Esophagus squamous epithelium (tissue), 5 donors: ENCODE measurements at regions not wholly inside any gene's neighbourhood (a gene's known extent, or its start where the extent isn't known, plus 50 kb on each side); places are given as distances from the start of the nearest gene placed in this dataset.
"Not testable (repeated sequence)": the region's sequence is repeated elsewhere in the genome, so short reads cannot be mapped to it uniquely, and the experiment has no call there.

Experiments used
- DNase-seq: peaks from one replicate; lab custom pipeline; 2025; lab: John Stamatoyannopoulos, UW
- H3K27ac ChIP-seq, 4 donors: fragments of 200-600 bp; sonication (generic); one replicate each; pipeline ENCODE4 v1.5.1; 2016 to 2019; ENCODE audit warnings: mild to moderate bottlenecking in 1 of 4
- H3K27me3 ChIP-seq, 4 donors: fragments of 200-600 bp; sonication (generic); 1 replicate in 3 of 4; 2 replicates in 1 of 4; pipeline versions ENCODE4 v1.5.1 to v1.6.0; 2017 to 2021; ENCODE audit warnings: antibody characterized with exemption in 1 of 4
- H3K36me3 ChIP-seq, 3 donors: fragments of 200-600 bp; sonication (generic); one replicate each; pipeline ENCODE4 v1.5.1; 2016 to 2019
- H3K4me1 ChIP-seq, 3 donors: fragments of 200-600 bp; sonication (generic); one replicate each; pipeline ENCODE4 v1.5.1; 2017 to 2019
- H3K4me3 ChIP-seq, 4 donors: fragments of 200-600 bp; sonication (generic); 1 replicate in 3 of 4; 2 replicates in 1 of 4; pipeline ENCODE4 v1.5.1; 2016 to 2019; ENCODE audit warnings: mild to moderate bottlenecking in 2 of 4, moderate library complexity in 1 of 4
- H3K9me3 ChIP-seq, 3 donors: fragments of 200-600 bp; sonication (generic); one replicate each; pipeline ENCODE4 v1.5.1; 2016 to 2019
- CTCF ChIP-seq, 6 experiments: fragments of 450-650 bp in 4 of 6; fragments of 200-600 bp in 2 of 6; sonication (generic) in 2 of 6; IDR thresholded peaks; one replicate each; pipeline ENCODE4 v1.5.1; 2016 to 2019; ENCODE audit warnings: antibody characterized with exemption in 6 of 6, mild to moderate bottlenecking in 4 of 6, moderate library complexity in 4 of 6
- POLR2A ChIP-seq, 4 donors: fragments of 450-650 bp; IDR thresholded peaks; one replicate each; pipeline ENCODE4 v1.6.1; 2017; ENCODE audit warnings: antibody characterized with exemption in 4 of 4, mild to moderate bottlenecking in 4 of 4, moderate library complexity in 3 of 4
- WGBS, 2 donors: methylation state at CpG; one replicate each; pipeline ENCODE4 v1.1.5; 2018; 5-methylcytosine and 5-hydroxymethylcytosine counted together
- intact Hi-C: fragments of 100-400 bp; cut with DNase I; formaldehyde crosslinking; loops from one replicate; pipeline ENCODE4 v1.15.0; 2022
- donor health status: DM: yes; HTN: yes; CAD: no.

GRCh38 chr10:80964955-80965614, 427.4 kb downstream of the SH2D4B start:
- no peaks in the 10 kb centered on the region for H3K9me3 ChIP-seq
- WGBS, 2 donors = 47 to 64% methylated on average over 3 of the region's 3 CpGs
- H3K27me3 ChIP-seq = no peaks in the 10 kb centered on the region
- TF ChIP-seq POLR2A (IDR thresholded peaks at IDR 0.05) (no peak), CTCF (IDR thresholded peaks at IDR 0.05) (no peak)
- intact Hi-C loops = no loop called here
- H3K4me1 ChIP-seq = no peaks in the 10 kb centered on the region
- no peak overlapping the region for H3K27ac ChIP-seq
- H3K4me3 ChIP-seq = no peak overlapping the region
- H3K36me3 ChIP-seq = no peaks in the 10 kb centered on the region
- DNase-seq = no peak

GRCh38 chr10:80966326-80966986, 428.8 kb downstream of the SH2D4B start:
- no peak for TF ChIP-seq CTCF (IDR thresholded peaks at IDR 0.05)
- TF ChIP-seq POLR2A (IDR thresholded peaks at IDR 0.05) = no peak
- intact Hi-C loops = no loop called here
- no peaks in the 10 kb centered on the region for H3K4me1 ChIP-seq
- H3K4me3 ChIP-seq = no peak overlapping the region
- H3K27ac ChIP-seq = no peak overlapping the region
- H3K9me3 ChIP-seq = no peaks in the 10 kb centered on the region
- DNase-seq = no peak
- H3K27me3 ChIP-seq = no peaks in the 10 kb centered on the region
- H3K36me3 ChIP-seq = no peaks in the 10 kb centered on the region
- 25 to 41% methylated on average over 3 of the region's 3 CpGs for WGBS, 2 donors

GRCh38 chr10:80967357-80967756, 429.7 kb downstream of the SH2D4B start:
- H3K4me1 ChIP-seq, H3K9me3 ChIP-seq, H3K27me3 ChIP-seq, H3K4me3 ChIP-seq, H3K36me3 ChIP-seq, DNase-seq, H3K27ac ChIP-seq, intact Hi-C loops: not testable (repeated sequence)
- WGBS, 2 donors = 90% methylated on average over 4 of the region's 4 CpGs

- TF ChIP-seq POLR2A (IDR thresholded peaks at IDR 0.05) (no peak), CTCF (IDR thresholded peaks at IDR 0.05) (no peak)
- no peaks in the 10 kb centered on the region for H3K4me1 ChIP-seq
- intact Hi-C loops = no loop called here
Observed at GRCh38 chr10:80968903-80969302, 431.2 kb downstream of the SH2D4B start.

GRCh38 chr10:80971461-80971860, 433.8 kb downstream of the SH2D4B start:
- DNase-seq = no peak
- TF ChIP-seq POLR2A (IDR thresholded peaks at IDR 0.05) (no peak), CTCF (IDR thresholded peaks at IDR 0.05) (no peak)
- no peaks in the 10 kb centered on the region for H3K36me3 ChIP-seq
- H3K9me3 ChIP-seq = no peaks in the 10 kb centered on the region
- peaks cover 0 to 3% (median 0%) of the 10 kb centered on the region in 4 donors for H3K27me3 ChIP-seq
- no peak overlapping the region for H3K4me3 ChIP-seq
- H3K27ac ChIP-seq = no peak overlapping the region
- intact Hi-C loops = no loop called here
- no peaks in the 10 kb centered on the region for H3K4me1 ChIP-seq
- WGBS, 2 donors = 67 to 88% methylated on average over 1 of the region's 1 CpG

More at GRCh38 chr10:80968903-80969302, 431.2 kb downstream of the SH2D4B start:
- Histone ChIP-seq H3K27ac (no peak overlapping the region), H3K36me3 (no peaks in the 10 kb centered on the region), H3K9me3 (no peaks in the 10 kb centered on the region), H3K4me3 (no peak overlapping the region), H3K27me3 (no peaks in the 10 kb centered on the region)
- DNase-seq = no peak
